HCT116 (cell line): ENCODE measurements at regions not wholly inside any gene's neighbourhood (a gene's known extent, or its start where the extent isn't known, plus 50 kb on each side); places are given as distances from the start of the nearest gene placed in this dataset.

Experiments
- CTCF ChIP-seq, 3 experiments: fragments of 200-600 bp in 1 of 3; sonication (generic) in 1 of 3; IDR thresholded peaks in 2 of 3; conservative IDR thresholded peaks in 1 of 3; 2 replicates each; pipeline ENCODE4 v1.5.1; 2012 to 2017; ENCODE audit warnings: low read depth in 2 of 3, low read length in 2 of 3, antibody characterized with exemption in 1 of 3, borderline replicate concordance in 1 of 3, control low read depth in 1 of 3, mild to moderate bottlenecking in 1 of 3, mixed read lengths in 1 of 3, mixed run types in 1 of 3, moderate library complexity in 1 of 3; ENCODE audit not compliant: insufficient read depth in 1 of 3
- EZH2 ChIP-seq: fragments of 200-600 bp; sonication (generic); IDR thresholded peaks from 2 replicates; pipeline ENCODE4 v1.6.1; 2017; ENCODE audit warnings: antibody characterized with exemption, mixed run types
- POLR2A ChIP-seq: IDR thresholded peaks from 2 replicates; pipeline ENCODE4 v1.7.0; 2011; ENCODE audit warnings: borderline replicate concordance; ENCODE audit not compliant: insufficient read depth, insufficient read length; ENCODE audit errors: extremely low read depth
- RAD21 ChIP-seq: IDR thresholded peaks from 2 replicates; pipeline ENCODE4 v1.6.1; 2012; ENCODE audit warnings: low read depth, mild to moderate bottlenecking
- REST ChIP-seq: IDR thresholded peaks from 2 replicates; pipeline ENCODE4 v1.6.1; 2012; ENCODE audit warnings: low read depth
- SIN3A ChIP-seq: IDR thresholded peaks from 2 replicates; pipeline ENCODE4 v1.6.1; 2012; ENCODE audit warnings: low read depth
- SP1 ChIP-seq: IDR thresholded peaks from 2 replicates; pipeline ENCODE4 v1.6.1; 2012; ENCODE audit warnings: low read depth
- YY1 ChIP-seq: IDR thresholded peaks from 2 replicates; pipeline ENCODE4 v1.6.1; 2011; ENCODE audit warnings: low read length, low read depth, moderate library complexity, mild to moderate bottlenecking; ENCODE audit not compliant: insufficient replicate concordance; ENCODE audit errors: extremely low read depth
- ZFX ChIP-seq: fragments of 450-650 bp; IDR thresholded peaks from 2 replicates; pipeline ENCODE4 v1.6.1; 2017
- ZNF274 ChIP-seq: fragments of 200-500 bp; sonication (Bioruptor generic); IDR thresholded peaks from 2 replicates; pipeline ENCODE4 v1.6.1; 2014; ENCODE audit warnings: mild to moderate bottlenecking, low read depth, low read length, inconsistent platforms
- TF ChIP-seq, protein P1 (sequence below): IDR thresholded peaks from 2 replicates; pipeline ENCODE4 v1.6.1; 2011; ENCODE audit warnings: mild to moderate bottlenecking, low read length, moderate library complexity; ENCODE audit not compliant: insufficient replicate concordance; ENCODE audit errors: extremely low read depth

GRCh38 chr4:106801386-106801785 is 234.7 kb downstream of the DKK2 start:
- no peak for TF ChIP-seq CTCF (IDR thresholded peaks at IDR 0.05 in 2 of 3, conservative IDR thresholded peaks at IDR 0.05 in 1 of 3; ENCODE audit: borderline replicate concordance in 1 of 3, insufficient read depth in 1 of 3, low read depth in 2 of 3, low read length in 2 of 3)
- no peak for TF ChIP-seq POLR2A
- TF ChIP-seq RAD21, result no peak
- no peak for TF ChIP-seq SP1
- TF ChIP-seq, protein P1, sequence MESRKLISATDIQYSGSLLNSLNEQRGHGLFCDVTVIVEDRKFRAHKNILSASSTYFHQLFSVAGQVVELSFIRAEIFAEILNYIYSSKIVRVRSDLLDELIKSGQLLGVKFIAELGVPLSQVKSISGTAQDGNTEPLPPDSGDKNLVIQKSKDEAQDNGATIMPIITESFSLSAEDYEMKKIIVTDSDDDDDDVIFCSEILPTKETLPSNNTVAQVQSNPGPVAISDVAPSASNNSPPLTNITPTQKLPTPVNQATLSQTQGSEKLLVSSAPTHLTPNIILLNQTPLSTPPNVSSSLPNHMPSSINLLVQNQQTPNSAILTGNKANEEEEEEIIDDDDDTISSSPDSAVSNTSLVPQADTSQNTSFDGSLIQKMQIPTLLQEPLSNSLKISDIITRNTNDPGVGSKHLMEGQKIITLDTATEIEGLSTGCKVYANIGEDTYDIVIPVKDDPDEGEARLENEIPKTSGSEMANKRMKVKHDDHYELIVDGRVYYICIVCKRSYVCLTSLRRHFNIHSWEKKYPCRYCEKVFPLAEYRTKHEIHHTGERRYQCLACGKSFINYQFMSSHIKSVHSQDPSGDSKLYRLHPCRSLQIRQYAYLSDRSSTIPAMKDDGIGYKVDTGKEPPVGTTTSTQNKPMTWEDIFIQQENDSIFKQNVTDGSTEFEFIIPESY, result no peak
- TF ChIP-seq SIN3A, result no peak
- no peak for TF ChIP-seq ZFX
- no peak for TF ChIP-seq REST
- TF ChIP-seq ZNF274, result no peak
- TF ChIP-seq YY1, result no peak
- no peak for TF ChIP-seq EZH2
